K562 (cell line): ENCODE measurements at regions not wholly inside any gene's neighbourhood (a gene's known extent, or its start where the extent isn't known, plus 50 kb on each side); places are given as distances from the start of the nearest gene placed in this dataset.

ENCODE experiments used
- ATAC-seq: fragments of 200-7000 bp; cut with Tn5 transposase; 3 replicates; pipeline ENCODE4 v1.9.1; 2020; ENCODE audit warnings: moderate library complexity
- BruUV-seq: library from RNA; stranded (reverse); fragments of 400-500 nt; replicated peaks from 2 replicates; lab custom pipeline; 2021; lab: Mats Ljungman, UMichigan
- CTCF ChIA-PET: fragments of 300-600 bp; formaldehyde crosslinking; extraction: SDS; loops from one replicate; lab custom pipeline; 2021; ENCODE audit warnings: low intra/inter-chr PET ratio; lab: Yijun Ruan, JAX
- POLR2A ChIA-PET: fragments of 300-600, 350-650 bp; sonication (Branson Sonifier 250); formaldehyde crosslinking; extraction: SDS; loops from one replicate; lab custom pipeline; 2021; ENCODE audit warnings: antibody characterized with exemption, inconsistent platforms; lab: Yijun Ruan, JAX
- DNase-seq, 4 experiments: peaks; one replicate each; pipeline versions ENCODE4 v3.0.0 to v3.0.0-alpha.2; 2011 to 2018; ENCODE audit warnings: low spot score in 3 of 4, mixed read lengths in 3 of 4; ENCODE audit errors: extremely low read depth in 1 of 4
- FAIRE-seq: peaks from 2 replicates; lab custom pipeline; 2011; peaks lifted over from hg19 to GRCh38; lab: Jason Lieb, UNC
- H2AFZ ChIP-seq: 2 replicates; pipeline ENCODE4 v1.6.0; 2011; ENCODE audit warnings: low read depth, low read length, control low read depth, inconsistent platforms
- H3K27ac ChIP-seq: fragments of 200-600 bp; 3 replicates; pipeline ENCODE4 v1.8.0; 2011; ENCODE audit warnings: low read depth, mild to moderate bottlenecking, control low read depth, inconsistent platforms, low read length, moderate library complexity, mixed read lengths; ENCODE audit errors: extremely low read depth
- H3K27me3 ChIP-seq, 2 experiments: fragments of 300-600 bp in 1 of 2; 2 replicates in 1 of 2; 3 replicates in 1 of 2; pipeline versions ENCODE4 v1.6.0 to v1.8.0; 2011; ENCODE audit warnings: inconsistent platforms in 2 of 2, low read length in 2 of 2, mild to moderate bottlenecking in 1 of 2, mixed read lengths in 1 of 2, moderate library complexity in 1 of 2; ENCODE audit not compliant: control insufficient read depth in 2 of 2, insufficient read depth in 2 of 2
- H3K36me3 ChIP-seq: fragments of 300-600 bp; 3 replicates; pipeline ENCODE4 v1.8.0; 2011; ENCODE audit warnings: mild to moderate bottlenecking, low read length, inconsistent platforms; ENCODE audit not compliant: control insufficient read depth, insufficient read depth
- H3K4me1 ChIP-seq, 2 experiments: fragments of 200-600 bp in 1 of 2; replicated peaks in 1 of 2; 2 replicates in 1 of 2; 3 replicates in 1 of 2; pipeline versions ENCODE4 v1.5.1 to v1.8.0; 2011; ENCODE audit warnings: inconsistent platforms in 2 of 2, low read length in 2 of 2, mild to moderate bottlenecking in 1 of 2, mixed read lengths in 1 of 2, moderate library complexity in 1 of 2; ENCODE audit not compliant: control insufficient read depth in 2 of 2, insufficient read depth in 2 of 2
- H3K4me2 ChIP-seq: 2 replicates; pipeline ENCODE4 v1.6.1; 2011; ENCODE audit warnings: low read length, control low read depth, inconsistent platforms, mixed read lengths; ENCODE audit not compliant: insufficient read depth
- H3K4me3 ChIP-seq: fragments of 200-600 bp; sonication (generic), shearing (Covaris generic); 2 replicates; pipeline ENCODE4 v1.5.1; 2016; ENCODE audit warnings: control low read depth, inconsistent platforms
- H3K79me2 ChIP-seq: fragments of 200-600 bp; 3 replicates; pipeline ENCODE4 v1.8.0; 2011; ENCODE audit warnings: low read length, inconsistent platforms; ENCODE audit not compliant: control insufficient read depth, insufficient read depth
- H3K9ac ChIP-seq, 2 experiments: 2 replicates each; pipeline versions ENCODE4 v1.6.0 to v1.6.1; 2011; ENCODE audit warnings: low read depth in 2 of 2, low read length in 2 of 2, control low read depth in 1 of 2, inconsistent platforms in 1 of 2, mild to moderate bottlenecking in 1 of 2, mixed read lengths in 1 of 2; ENCODE audit not compliant: insufficient read depth in 1 of 2
- H3K9me1 ChIP-seq: one replicate; pipeline ENCODE4 v1.6.0; 2011; ENCODE audit warnings: inconsistent platforms, mild to moderate bottlenecking, low read length, moderate library complexity; ENCODE audit not compliant: control insufficient read depth, insufficient read depth
- H3K9me3 ChIP-seq: replicated peaks from 2 replicates; pipeline ENCODE4 v1.5.1; 2011; ENCODE audit warnings: low read depth, low read length, inconsistent platforms; ENCODE audit not compliant: control insufficient read depth, insufficient read depth
- H4K20me1 ChIP-seq: replicated peaks from 2 replicates; pipeline ENCODE4 v1.6.1; 2011; ENCODE audit warnings: low read length, inconsistent platforms, mixed read lengths; ENCODE audit not compliant: control insufficient read depth, insufficient read depth
- ADNP ChIP-seq: fragments of 200-800 bp; sonication (Bioruptor generic); IDR thresholded peaks from 2 replicates; pipeline ENCODE4 v1.6.1; 2016; ENCODE audit warnings: missing genetic modification characterization, missing compliant biosample characterization
- BRD4 ChIP-seq: fragments of 200-600 bp; sonication (generic); IDR thresholded peaks from 2 replicates; pipeline ENCODE4 v1.6.1; 2017; ENCODE audit warnings: inconsistent platforms
- CHD1 ChIP-seq: fragments of 200-600 bp; sonication (generic); IDR thresholded peaks from one replicate; pipeline ENCODE4 v1.6.1; 2012; ENCODE audit warnings: mild to moderate bottlenecking, moderate library complexity, low read length, inconsistent platforms
- CTCF ChIP-seq, 3 experiments: IDR thresholded peaks in 2 of 3; conservative IDR thresholded peaks in 1 of 3; 2 replicates each; pipeline ENCODE4 v1.5.1; 2011 to 2012; ENCODE audit warnings: low read length in 3 of 3, mild to moderate bottlenecking in 3 of 3, control low read depth in 2 of 3, improper control_type of control experiment in 1 of 3, inconsistent platforms in 1 of 3, low read depth in 1 of 3, mixed read lengths in 1 of 3, moderate library complexity in 1 of 3; ENCODE audit not compliant: insufficient read depth in 2 of 3
- KAT2B ChIP-seq: IDR thresholded peaks from one replicate; pipeline ENCODE4 v1.6.1; 2012; ENCODE audit warnings: low read depth, mild to moderate bottlenecking, control low read depth, inconsistent platforms, low read length, moderate library complexity
- MTA3 ChIP-seq: fragments of 450-650 bp; formaldehyde crosslinking; IDR thresholded peaks from 2 replicates; pipeline ENCODE4 v1.6.1; 2017; ENCODE audit warnings: mild to moderate bottlenecking, borderline replicate concordance
- PRMT5 ChIP-seq: sonication (generic); formaldehyde crosslinking; IDR thresholded peaks from 2 replicates; pipeline ENCODE4 v1.5.0; 2020; ENCODE audit warnings: missing genetic modification reagents
- TFE3 ChIP-seq: fragments of 450-650 bp; formaldehyde crosslinking; IDR thresholded peaks from 2 replicates; pipeline ENCODE4 v1.4.0; 2020; ENCODE audit warnings: mild to moderate bottlenecking, mixed read lengths
- ZKSCAN8 ChIP-seq: fragments of 200-800 bp; sonication (Bioruptor generic); IDR thresholded peaks from 2 replicates; pipeline ENCODE4 v1.6.1; 2016; ENCODE audit warnings: missing genetic modification characterization, missing compliant biosample characterization
- ZNF217 ChIP-seq: sonication (generic); formaldehyde crosslinking; IDR thresholded peaks from 2 replicates; pipeline ENCODE4 v1.8.0; 2022; ENCODE audit warnings: mild to moderate bottlenecking, missing genetic modification reagents
- ZNF239 ChIP-seq: fragments of 250-450 bp; sonication (Bioruptor Pico); IDR thresholded peaks from 2 replicates; pipeline ENCODE4 v1.4.0; 2020; ENCODE audit warnings: mild to moderate bottlenecking
- ZNF695 ChIP-seq: fragments of 450-650 bp; formaldehyde crosslinking; IDR thresholded peaks from 2 replicates; pipeline ENCODE4 v1.4.0; 2020; ENCODE audit warnings: mild to moderate bottlenecking, moderate library complexity
- WGBS: fragments of 100-300 bp; shearing (Covaris generic); methylation state at CpG from one replicate; pipeline ENCODE4 v1.1.6; 2016; ENCODE audit warnings: low coverage, mixed read lengths; ENCODE audit not compliant: insufficient coverage; ENCODE audit errors: missing lambda C conversion rate; 5-methylcytosine and 5-hydroxymethylcytosine counted together
- in situ Hi-C: fragments of 300-500 bp; cut with MboI; formaldehyde crosslinking; loops from 4 replicates; pipeline ENCODE4 v1.15.0; 2018; ENCODE audit warnings: inconsistent platforms, mixed read lengths
- intact Hi-C: fragments of 100-400 bp; cut with micrococcal nuclease; formaldehyde crosslinking; loops from 2 replicates; pipeline ENCODE4 v1.14.2; 2022

GRCh38 chr11:116603728-116604323 lies 169.0 kb downstream of the BUD13 start:
- no peak for DNase-seq
- Histone ChIP-seq H3K27ac (no peak overlapping the region), H3K4me1 (no peaks in the 10 kb centered on the region), H2AFZ (no peak overlapping the region), H4K20me1 (no peaks in the 10 kb centered on the region), H3K9ac (no peak overlapping the region), H3K4me3 (no peak overlapping the region), H3K27me3 (no peaks in the 10 kb centered on the region), H3K9me3 (no peaks in the 10 kb centered on the region), H3K79me2 (no peaks in the 10 kb centered on the region), H3K9me1 (no peaks in the 10 kb centered on the region), H3K36me3 (no peaks in the 10 kb centered on the region), H3K4me2 (no peak overlapping the region)
- intact Hi-C loops, result no loop called here
- no TSS peak for BruUV-seq
- ATAC-seq, result no peak
- CTCF ChIA-PET, result no interaction called here
- no peak for FAIRE-seq
- in situ Hi-C loops, result no loop called here
- 0% methylated on average over 15 of the region's 15 CpGs for WGBS
- POLR2A ChIA-PET, result no interaction called here
- TF ChIP-seq ZNF217 (CRISPR knock-in tag) (no peak), MTA3 (no peak), KAT2B (no peak), ADNP (tag) (no peak), PRMT5 (CRISPR knock-in tag) (no peak), BRD4 (no peak), ZNF695 (CRISPR knock-in tag) (no peak), CTCF (IDR thresholded peaks at IDR 0.05 in 2 of 3, conservative IDR thresholded peaks at IDR 0.05 in 1 of 3; ENCODE audit: insufficient read depth in 2 of 3, low read depth in 1 of 3, low read length in 3 of 3) (no peak), ZKSCAN8 (no peak), CHD1 (no peak), TFE3 (no peak), ZNF239 (CRISPR knock-in tag) (no peak)
